ENCODE measurements at regions not wholly inside any gene's neighbourhood (a gene's known extent, or its start where the extent isn't known, plus 50 kb on each side); places are given as distances from the start of the nearest gene placed in this dataset.

DNA sequence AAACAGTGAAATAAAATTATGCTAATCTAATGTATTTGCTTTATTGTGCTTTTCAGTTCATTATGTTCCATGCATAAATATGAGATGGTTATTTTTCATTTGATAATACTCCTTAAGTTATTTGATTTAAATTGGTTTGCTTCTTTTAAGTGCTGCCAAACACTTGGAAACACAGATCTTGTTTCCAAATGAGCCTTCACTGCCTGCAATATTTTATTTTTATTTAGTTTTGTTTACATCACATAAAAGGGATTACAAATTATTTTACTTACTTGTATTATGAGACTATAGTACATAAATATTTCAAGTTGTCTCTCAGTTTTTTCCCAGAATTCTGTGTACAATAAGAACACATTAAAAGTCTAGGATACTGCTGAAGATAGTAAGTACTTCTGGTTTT lies 1662.4 kb upstream of the B3GALT2 start:
- TF ChIP-seq EZH2phosphoT487 (IDR thresholded peaks at IDR 0.05; ENCODE audit: borderline replicate concordance, low read depth, low read length): no peak
- TF ChIP-seq, protein P1, sequence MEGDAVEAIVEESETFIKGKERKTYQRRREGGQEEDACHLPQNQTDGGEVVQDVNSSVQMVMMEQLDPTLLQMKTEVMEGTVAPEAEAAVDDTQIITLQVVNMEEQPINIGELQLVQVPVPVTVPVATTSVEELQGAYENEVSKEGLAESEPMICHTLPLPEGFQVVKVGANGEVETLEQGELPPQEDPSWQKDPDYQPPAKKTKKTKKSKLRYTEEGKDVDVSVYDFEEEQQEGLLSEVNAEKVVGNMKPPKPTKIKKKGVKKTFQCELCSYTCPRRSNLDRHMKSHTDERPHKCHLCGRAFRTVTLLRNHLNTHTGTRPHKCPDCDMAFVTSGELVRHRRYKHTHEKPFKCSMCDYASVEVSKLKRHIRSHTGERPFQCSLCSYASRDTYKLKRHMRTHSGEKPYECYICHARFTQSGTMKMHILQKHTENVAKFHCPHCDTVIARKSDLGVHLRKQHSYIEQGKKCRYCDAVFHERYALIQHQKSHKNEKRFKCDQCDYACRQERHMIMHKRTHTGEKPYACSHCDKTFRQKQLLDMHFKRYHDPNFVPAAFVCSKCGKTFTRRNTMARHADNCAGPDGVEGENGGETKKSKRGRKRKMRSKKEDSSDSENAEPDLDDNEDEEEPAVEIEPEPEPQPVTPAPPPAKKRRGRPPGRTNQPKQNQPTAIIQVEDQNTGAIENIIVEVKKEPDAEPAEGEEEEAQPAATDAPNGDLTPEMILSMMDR (conservative IDR thresholded peaks at IDR 0.05; ENCODE audit: low read length): no peak
